ENCODE measurements at regions not wholly inside any gene's neighbourhood (a gene's known extent, or its start where the extent isn't known, plus 50 kb on each side); places are given as distances from the start of the nearest gene placed in this dataset.

GRCh38 chr1:68798071-68798470, 301.2 kb upstream of the DEPDC1 start:
- Histone ChIP-seq H3K27ac (ENCODE audit: low read depth in 2 of 2, low read length in 2 of 2) (no peak overlapping the region), H3K27me3 (ENCODE audit: control insufficient read depth, insufficient read depth, low read length) (no peaks in the 10 kb centered on the region), H3K9me3 (ENCODE audit: control insufficient read depth in 2 of 3, insufficient read depth in 1 of 3, low read length in 3 of 3) (no peaks in the 10 kb centered on the region), H3K36me3 (ENCODE audit: control insufficient read depth in 2 of 3, insufficient read depth in 3 of 3, low read length in 3 of 3) (no peaks in the 10 kb centered on the region), H3K4me3 (ENCODE audit: low read length in 3 of 3) (no peak overlapping the region), H3K9ac (ENCODE audit: low read length in 3 of 3) (no peak overlapping the region), H3K4me1 (ENCODE audit: control insufficient read depth in 2 of 3, insufficient read depth in 2 of 3, low read depth in 1 of 3, low read length in 3 of 3) (no peaks in the 10 kb centered on the region)
- TF ChIP-seq CTCF (IDR thresholded peaks at IDR 0.05; ENCODE audit: borderline replicate concordance, extremely low read depth, insufficient read depth) = no peak
- no peak for DNase-seq
- intact Hi-C loops (cut with DNase I) = no loop called here
- no peak for FAIRE-seq

GRCh38 chr1:68799096-68799495, 302.2 kb upstream of the DEPDC1 start:
- no peaks in the 10 kb centered on the region for H3K9me3 ChIP-seq (ENCODE audit: control insufficient read depth in 2 of 3, insufficient read depth in 1 of 3, low read length in 3 of 3)
- no peak for TF ChIP-seq CTCF (IDR thresholded peaks at IDR 0.05; ENCODE audit: borderline replicate concordance, extremely low read depth, insufficient read depth)
- no peaks in the 10 kb centered on the region for H3K4me1 ChIP-seq (ENCODE audit: control insufficient read depth in 2 of 3, insufficient read depth in 2 of 3, low read depth in 1 of 3, low read length in 3 of 3)
- no peak for DNase-seq
- H3K27me3 ChIP-seq (ENCODE audit: control insufficient read depth, insufficient read depth, low read length) = no peaks in the 10 kb centered on the region
- no peak overlapping the region for H3K27ac ChIP-seq (ENCODE audit: low read depth in 2 of 2, low read length in 2 of 2)
- H3K9ac ChIP-seq (ENCODE audit: low read length in 3 of 3) = no peak overlapping the region
- FAIRE-seq = no peak
- no peaks in the 10 kb centered on the region for H3K36me3 ChIP-seq (ENCODE audit: control insufficient read depth in 2 of 3, insufficient read depth in 3 of 3, low read length in 3 of 3)
- intact Hi-C loops (cut with DNase I) = no loop called here
- no peak overlapping the region for H3K4me3 ChIP-seq (ENCODE audit: low read length in 3 of 3)

- no peak for TF ChIP-seq CTCF (IDR thresholded peaks at IDR 0.05; ENCODE audit: borderline replicate concordance, extremely low read depth, insufficient read depth)
- no peaks in the 10 kb centered on the region for H3K36me3 ChIP-seq (ENCODE audit: control insufficient read depth in 2 of 3, insufficient read depth in 3 of 3, low read length in 3 of 3)
- no peaks in the 10 kb centered on the region for H3K27me3 ChIP-seq (ENCODE audit: control insufficient read depth, insufficient read depth, low read length)
- no peak for FAIRE-seq
- H3K4me1 ChIP-seq (ENCODE audit: control insufficient read depth in 2 of 3, insufficient read depth in 2 of 3, low read depth in 1 of 3, low read length in 3 of 3) = no peaks in the 10 kb centered on the region
- H3K27ac ChIP-seq (ENCODE audit: low read depth in 2 of 2, low read length in 2 of 2) = no peak overlapping the region
- DNase-seq = no peak
- intact Hi-C loops (cut with DNase I) = no loop called here
- H3K9ac ChIP-seq (ENCODE audit: low read length in 3 of 3) = no peak overlapping the region
- H3K9me3 ChIP-seq (ENCODE audit: control insufficient read depth in 2 of 3, insufficient read depth in 1 of 3, low read length in 3 of 3) = no peaks in the 10 kb centered on the region
- no peak overlapping the region for H3K4me3 ChIP-seq (ENCODE audit: low read length in 3 of 3)
Measured at GRCh38 chr1:68800182-68800581, 303.3 kb upstream of the DEPDC1 start.

- intact Hi-C loops (cut with DNase I) = no loop called here
- no peak for FAIRE-seq
- no peaks in the 10 kb centered on the region for H3K36me3 ChIP-seq (ENCODE audit: control insufficient read depth in 2 of 3, insufficient read depth in 3 of 3, low read length in 3 of 3)
- no peaks in the 10 kb centered on the region for H3K27me3 ChIP-seq (ENCODE audit: control insufficient read depth, insufficient read depth, low read length)
- no peak overlapping the region for H3K9ac ChIP-seq (ENCODE audit: low read length in 3 of 3)
- TF ChIP-seq CTCF (IDR thresholded peaks at IDR 0.05; ENCODE audit: borderline replicate concordance, extremely low read depth, insufficient read depth) = no peak
- no peak for DNase-seq
- no peaks in the 10 kb centered on the region for H3K9me3 ChIP-seq (ENCODE audit: control insufficient read depth in 2 of 3, insufficient read depth in 1 of 3, low read length in 3 of 3)
- no peak overlapping the region for H3K4me3 ChIP-seq (ENCODE audit: low read length in 3 of 3)
- H3K4me1 ChIP-seq (ENCODE audit: control insufficient read depth in 2 of 3, insufficient read depth in 2 of 3, low read depth in 1 of 3, low read length in 3 of 3) = no peaks in the 10 kb centered on the region
- H3K27ac ChIP-seq (ENCODE audit: low read depth in 2 of 2, low read length in 2 of 2) = no peak overlapping the region
Measured at GRCh38 chr1:68801440-68801839, 304.6 kb upstream of the DEPDC1 start.

Data from kidney (tissue), 13 donors.